Fibroblast of pulmonary artery (primary cell): ENCODE measurements at regions not wholly inside any gene's neighbourhood (a gene's known extent, or its start where the extent isn't known, plus 50 kb on each side); places are given as distances from the start of the nearest gene placed in this dataset.

Experiments used
- DNase-seq: peaks from one replicate; pipeline ENCODE4 v3.0.0-alpha.2; 2010; ENCODE audit warnings: low read depth
- H3K4me3 ChIP-seq: replicated peaks from 2 replicates; pipeline ENCODE4 v1.5.1; 2011; ENCODE audit warnings: low read depth, mild to moderate bottlenecking, control low read depth, low read length, moderate library complexity
- TF ChIP-seq, protein P1 (sequence below): IDR thresholded peaks from 2 replicates; pipeline ENCODE4 v1.5.1; 2011; ENCODE audit warnings: mild to moderate bottlenecking, control low read depth, low read length, inconsistent platforms; ENCODE audit errors: missing control alignments

DNA sequence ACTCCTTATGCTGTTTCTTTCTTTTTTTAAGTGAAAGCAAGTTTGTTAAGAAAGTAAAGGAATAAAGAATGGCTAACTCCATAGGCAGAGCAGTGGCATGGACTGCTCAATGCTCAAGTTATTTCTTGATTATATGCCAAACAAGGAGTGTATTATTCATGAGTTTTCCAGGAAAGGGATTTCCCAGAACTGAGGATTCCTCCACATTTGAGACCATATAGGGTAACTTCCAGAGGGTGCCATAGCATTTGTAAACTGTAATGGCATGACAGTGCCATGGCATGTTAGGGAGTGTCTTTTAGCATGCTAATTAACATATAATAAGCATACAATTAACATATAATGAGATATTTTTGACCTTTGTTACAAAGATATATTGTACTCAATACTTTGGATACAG is 1034.5 kb upstream of the PHF14 start:
- DNase-seq = no peak
- TF ChIP-seq, protein P1, sequence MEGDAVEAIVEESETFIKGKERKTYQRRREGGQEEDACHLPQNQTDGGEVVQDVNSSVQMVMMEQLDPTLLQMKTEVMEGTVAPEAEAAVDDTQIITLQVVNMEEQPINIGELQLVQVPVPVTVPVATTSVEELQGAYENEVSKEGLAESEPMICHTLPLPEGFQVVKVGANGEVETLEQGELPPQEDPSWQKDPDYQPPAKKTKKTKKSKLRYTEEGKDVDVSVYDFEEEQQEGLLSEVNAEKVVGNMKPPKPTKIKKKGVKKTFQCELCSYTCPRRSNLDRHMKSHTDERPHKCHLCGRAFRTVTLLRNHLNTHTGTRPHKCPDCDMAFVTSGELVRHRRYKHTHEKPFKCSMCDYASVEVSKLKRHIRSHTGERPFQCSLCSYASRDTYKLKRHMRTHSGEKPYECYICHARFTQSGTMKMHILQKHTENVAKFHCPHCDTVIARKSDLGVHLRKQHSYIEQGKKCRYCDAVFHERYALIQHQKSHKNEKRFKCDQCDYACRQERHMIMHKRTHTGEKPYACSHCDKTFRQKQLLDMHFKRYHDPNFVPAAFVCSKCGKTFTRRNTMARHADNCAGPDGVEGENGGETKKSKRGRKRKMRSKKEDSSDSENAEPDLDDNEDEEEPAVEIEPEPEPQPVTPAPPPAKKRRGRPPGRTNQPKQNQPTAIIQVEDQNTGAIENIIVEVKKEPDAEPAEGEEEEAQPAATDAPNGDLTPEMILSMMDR = no peak
- H3K4me3 ChIP-seq = no peak overlapping the region

DNA sequence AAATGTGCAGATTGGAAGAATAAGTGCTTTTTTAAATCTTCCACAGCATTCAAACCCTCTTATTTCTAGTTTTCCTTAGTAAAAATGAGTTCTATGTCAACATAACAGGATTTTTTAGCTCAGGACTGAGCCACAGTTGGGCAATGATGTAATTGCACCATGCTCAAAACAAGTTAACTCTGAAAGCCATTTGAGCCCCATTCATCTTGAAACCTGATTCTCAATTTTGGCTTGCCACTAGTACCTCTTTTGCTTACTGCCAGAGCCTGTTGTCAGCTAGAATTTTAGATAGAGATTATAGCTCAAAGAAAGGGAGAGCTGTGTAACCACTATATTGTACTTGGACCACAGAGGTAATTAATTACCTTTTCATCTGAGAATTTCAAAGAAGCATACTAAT is 1028.5 kb upstream of the PHF14 start:
- DNase-seq = no peak
- H3K4me3 ChIP-seq = no peak overlapping the region
- TF ChIP-seq, protein P1 = no peak

DNA sequence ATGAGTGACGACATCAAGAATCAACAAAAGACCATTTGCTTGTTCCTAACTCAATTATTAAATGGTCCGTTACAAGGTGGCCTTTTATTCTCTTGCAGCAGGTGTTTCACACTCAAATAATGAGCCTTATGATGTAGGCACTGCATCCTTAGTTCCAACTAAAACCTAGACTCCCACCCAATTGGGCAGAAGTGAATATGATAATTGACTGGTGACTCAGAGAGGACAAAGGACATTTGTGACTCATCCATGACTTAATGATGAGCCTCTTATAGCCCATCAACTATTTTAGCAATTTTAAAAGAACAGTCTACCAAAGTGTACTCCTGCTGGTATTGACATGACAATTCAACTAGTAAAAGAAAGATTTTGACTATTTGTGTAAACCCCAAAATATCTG is 1027.8 kb upstream of the PHF14 start:
- H3K4me3 ChIP-seq = no peak overlapping the region
- TF ChIP-seq, protein P1 = no peak
- no peak for DNase-seq

DNA sequence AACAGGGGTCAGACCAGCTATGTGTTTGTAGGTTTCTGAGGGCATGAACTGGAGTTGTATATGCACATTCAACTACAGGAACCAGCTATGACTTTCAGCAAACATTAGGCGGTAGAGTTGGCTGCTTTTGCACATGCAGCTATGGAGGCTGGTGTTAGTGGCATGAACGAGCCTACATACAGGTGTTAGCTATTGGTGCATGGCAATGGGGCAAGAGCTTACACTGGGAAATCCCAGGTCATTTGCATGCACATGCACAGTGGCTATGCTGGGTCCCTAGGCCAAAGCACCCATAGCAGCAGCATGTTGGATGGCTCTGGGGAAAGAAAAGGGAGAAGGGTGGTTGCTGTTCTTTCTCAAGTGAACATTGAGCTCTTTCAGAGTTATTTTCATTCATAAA is 1018.5 kb upstream of the PHF14 start:
- no peak for DNase-seq
- no peak overlapping the region for H3K4me3 ChIP-seq
- TF ChIP-seq, protein P1 = no peak

DNA sequence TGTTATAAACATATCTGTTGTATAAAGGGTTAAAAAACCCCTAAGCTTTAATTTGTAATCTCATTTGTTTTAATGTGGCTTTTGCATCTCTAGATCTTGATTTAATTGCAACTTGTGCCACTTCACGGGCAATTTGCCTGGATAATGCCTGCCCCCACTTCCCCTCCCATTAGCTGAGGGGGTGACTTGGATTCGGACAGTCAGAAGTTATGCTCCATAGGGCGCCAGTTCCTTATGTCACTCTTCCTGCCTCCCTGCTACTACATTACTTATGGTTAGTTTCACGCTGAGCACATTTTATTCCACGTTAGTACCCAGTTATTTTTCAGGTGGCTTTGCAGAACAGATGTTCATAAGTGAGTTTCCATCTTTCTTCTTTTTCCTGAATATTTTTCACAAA is 1015.2 kb upstream of the PHF14 start:
- DNase-seq = no peak
- H3K4me3 ChIP-seq = no peak overlapping the region
- TF ChIP-seq, protein P1 = no peak

DNA sequence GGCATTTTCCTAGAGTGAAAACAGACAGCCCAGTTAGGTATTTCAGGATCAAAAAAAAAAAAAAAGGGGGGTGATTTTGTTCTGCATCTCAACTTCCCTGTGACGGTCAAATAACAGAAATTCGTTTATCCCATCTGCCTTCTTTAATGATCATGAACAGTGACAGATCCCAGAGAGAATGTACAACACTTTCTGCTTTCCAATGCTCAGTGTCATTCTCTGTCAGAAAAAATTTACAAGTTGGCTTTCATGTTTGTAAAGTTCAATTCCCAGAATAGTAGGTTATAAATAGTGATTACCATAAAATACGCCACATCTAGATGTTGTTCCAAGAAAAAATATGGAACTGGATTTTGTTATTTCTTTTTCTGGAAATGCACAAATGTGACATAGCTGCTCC is 1013.2 kb upstream of the PHF14 start:
- no peak for DNase-seq
- no peak overlapping the region for H3K4me3 ChIP-seq
- TF ChIP-seq, protein P1 = no peak

DNA sequence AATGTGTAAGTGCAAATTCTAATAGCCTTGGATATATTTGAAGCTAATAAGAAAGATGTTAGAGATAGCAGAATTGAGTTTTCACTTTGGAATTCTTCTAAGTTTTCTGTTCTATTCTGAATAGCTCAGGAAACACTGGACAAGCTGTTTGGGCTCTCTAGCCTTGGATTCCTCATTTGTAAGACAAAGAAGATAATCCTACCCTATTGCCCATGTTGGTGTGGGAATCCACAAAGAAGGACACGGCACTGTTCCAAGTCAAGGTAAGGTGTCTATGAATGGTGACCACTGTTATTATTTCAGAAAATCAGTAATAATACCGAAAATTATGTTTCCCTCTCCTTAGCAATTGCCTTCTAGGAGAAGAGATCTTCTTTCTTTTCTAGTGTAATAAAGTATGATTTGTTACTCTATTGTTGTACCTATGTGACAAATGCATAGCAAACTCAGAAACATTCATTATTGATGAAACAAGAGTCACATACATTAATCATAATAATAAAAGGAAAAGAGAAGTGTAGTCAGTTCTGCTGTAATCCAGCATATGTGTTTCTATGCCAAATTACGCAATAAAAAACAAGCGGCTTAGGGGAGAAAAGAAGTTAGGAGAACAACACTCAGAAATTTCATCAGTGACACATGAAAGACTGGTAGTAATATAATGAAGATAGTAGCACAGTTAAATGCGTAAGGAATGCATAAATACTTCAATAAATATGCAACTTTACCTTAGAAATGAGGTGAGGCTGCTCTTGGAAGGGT is 1012.3 kb upstream of the PHF14 start:
- DNase-seq = no peak
- TF ChIP-seq, protein P1 = no peak
- H3K4me3 ChIP-seq = no peak overlapping the region
